Activated T-cell treated with anti-CD3 and anti-CD28 coated beads for 48 hours (primary cell): ENCODE measurements at regions not wholly inside any gene's neighbourhood (a gene's known extent, or its start where the extent isn't known, plus 50 kb on each side); places are given as distances from the start of the nearest gene placed in this dataset.
"Not testable (repeated sequence)": the region's sequence is repeated elsewhere in the genome, so short reads cannot be mapped to it uniquely, and the experiment has no call there.

Source experiments
- DNase-seq: peaks from one replicate; pipeline ENCODE4 v3.0.0-alpha.2; 2020; ENCODE audit warnings: low read depth

- DNase-seq = not testable (repeated sequence)
Measured at GRCh38 chr21:7829411-7829810, 2692.0 kb upstream of the TPTE start.

GRCh38 chr21:7837315-7837714, 2684.1 kb upstream of the TPTE start:
- DNase-seq = not testable (repeated sequence)

GRCh38 chr21:7853426-7853825, 2668.0 kb upstream of the TPTE start:
- not testable (repeated sequence) for DNase-seq

GRCh38 chr21:7853836-7854235, 2667.5 kb upstream of the TPTE start:
- DNase-seq = not testable (repeated sequence)
